RWPE2 (cell line): ENCODE measurements at regions not wholly inside any gene's neighbourhood (a gene's known extent, or its start where the extent isn't known, plus 50 kb on each side); places are given as distances from the start of the nearest gene placed in this dataset.
A peak's percentile ranks its signal among the peaks of the same experiment; 100 is the strongest.

Source experiments
- ATAC-seq: fragments of 200-7000 bp; cut with Tn5 transposase; 3 replicates; pipeline ENCODE4 v1.9.1; 2021; ENCODE audit warnings: low read depth
- DNase-seq: peaks from one replicate; pipeline ENCODE4 v3.0.0-alpha.2; 2020; ENCODE audit warnings: low spot score
- H3K27ac ChIP-seq: fragments of 450-650 bp; 2 replicates; pipeline ENCODE4 v1.5.1; 2017; ENCODE audit warnings: mild to moderate bottlenecking; ENCODE audit not compliant: poor library complexity, severe bottlenecking
- H3K27me3 ChIP-seq: fragments of 250-450 bp; sonication (Bioruptor Pico); 2 replicates; pipeline ENCODE4 v1.5.1; 2021; ENCODE audit warnings: mild to moderate bottlenecking, moderate library complexity; ENCODE audit not compliant: insufficient read depth, poor library complexity, severe bottlenecking
- H3K36me3 ChIP-seq: fragments of 250-450 bp; sonication (Bioruptor Pico); 2 replicates; pipeline ENCODE4 v1.5.1; 2020; ENCODE audit warnings: low read depth, mild to moderate bottlenecking, moderate library complexity
- H3K4me1 ChIP-seq: fragments of 250-450 bp; sonication (Bioruptor Pico); 2 replicates; pipeline ENCODE4 v1.5.1; 2021; ENCODE audit warnings: mild to moderate bottlenecking, moderate library complexity; ENCODE audit not compliant: insufficient read depth, poor library complexity, severe bottlenecking
- H3K4me3 ChIP-seq: fragments of 250-450 bp; sonication (Bioruptor Pico); 2 replicates; pipeline ENCODE4 v1.5.1; 2021; ENCODE audit warnings: mild to moderate bottlenecking, moderate library complexity; ENCODE audit not compliant: severe bottlenecking
- H3K9me3 ChIP-seq: fragments of 250-450 bp; sonication (Bioruptor Pico); 2 replicates; pipeline ENCODE4 v1.5.1; 2021; ENCODE audit warnings: mild to moderate bottlenecking, moderate library complexity; ENCODE audit not compliant: severe bottlenecking
- CTCF ChIP-seq: fragments of 450-650 bp; IDR thresholded peaks from one replicate; pipeline ENCODE4 v1.5.1; 2017; ENCODE audit warnings: mild to moderate bottlenecking, moderate library complexity; ENCODE audit not compliant: poor library complexity, severe bottlenecking

DNA sequence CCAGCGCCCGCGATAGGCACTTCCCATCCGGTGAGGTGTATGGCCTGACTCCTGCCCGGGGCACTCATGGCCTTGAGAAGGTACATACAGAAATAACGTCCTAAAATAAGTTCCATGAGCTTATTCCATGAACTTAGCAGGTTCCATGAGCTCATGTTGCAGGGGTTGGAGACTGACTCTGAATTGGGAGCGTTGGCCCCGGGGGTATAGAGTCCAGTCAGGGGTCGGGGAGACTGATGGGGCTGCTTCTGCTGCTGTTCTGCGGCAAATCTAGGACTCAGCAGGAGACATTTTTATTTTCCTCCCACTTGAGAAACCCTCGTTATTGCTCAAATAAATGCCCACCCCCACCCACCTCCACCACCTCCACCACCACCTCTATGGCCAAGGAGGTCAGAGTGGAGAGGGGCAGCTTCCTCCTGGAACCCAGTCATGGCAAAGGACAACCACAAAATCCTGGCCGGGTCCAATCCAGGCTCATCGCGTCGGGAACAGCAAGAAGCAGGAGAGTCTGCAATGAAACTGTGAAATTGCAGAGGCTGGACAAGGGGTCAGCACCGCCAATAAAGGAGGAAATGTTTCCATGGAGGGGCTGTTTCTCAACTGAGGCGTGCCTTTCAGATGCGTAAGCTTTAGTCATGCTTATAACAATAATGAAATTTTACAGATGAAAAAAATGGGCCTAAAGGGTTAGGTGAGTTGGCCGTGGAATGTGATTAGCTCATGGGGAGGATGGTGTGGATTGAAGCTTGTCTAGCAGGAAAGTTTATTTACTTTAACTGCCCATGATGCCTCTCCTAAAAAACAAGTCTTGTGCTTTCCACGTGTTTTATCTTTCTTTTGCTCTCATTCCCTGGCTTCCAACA lies 136.6 kb upstream of the ALKAL2 start:
- H3K27me3 ChIP-seq, result no peaks in the 10 kb centered on the region
- peaks cover 2% of the 10 kb centered on the region for H3K9me3 ChIP-seq
- ATAC-seq (peak; percentile 94), DNase-seq (no peak)
- no peak for TF ChIP-seq CTCF
- H3K27ac ChIP-seq, result peak overlapping the region; percentile 90
- H3K36me3 ChIP-seq, result no peaks in the 10 kb centered on the region
- peaks cover 14% of the 10 kb centered on the region for H3K4me1 ChIP-seq
- no peak overlapping the region for H3K4me3 ChIP-seq

- DNase-seq, result no peak
- ATAC-seq, result no peak
- H3K27me3 ChIP-seq, result no peaks in the 10 kb centered on the region
- no peak overlapping the region for H3K27ac ChIP-seq
- H3K36me3 ChIP-seq, result no peaks in the 10 kb centered on the region
- TF ChIP-seq CTCF, result no peak
- H3K4me3 ChIP-seq, result no peak overlapping the region
- peaks cover 2% of the 10 kb centered on the region for H3K9me3 ChIP-seq
- H3K4me1 ChIP-seq, result peaks cover 14% of the 10 kb centered on the region
Observed at GRCh38 chr2:423479-423878, 135.6 kb upstream of the ALKAL2 start.

GRCh38 chr2:422676-423435 lies 135.0 kb upstream of the ALKAL2 start:
- H3K36me3 ChIP-seq, result no peaks in the 10 kb centered on the region
- TF ChIP-seq CTCF, result no peak
- H3K4me3 ChIP-seq, result no peak overlapping the region
- ATAC-seq, result no peak
- no peaks in the 10 kb centered on the region for H3K27me3 ChIP-seq
- peaks cover 2% of the 10 kb centered on the region for H3K9me3 ChIP-seq
- peaks cover 14% of the 10 kb centered on the region for H3K4me1 ChIP-seq
- H3K27ac ChIP-seq, result no peak overlapping the region
- DNase-seq, result no peak

DNA sequence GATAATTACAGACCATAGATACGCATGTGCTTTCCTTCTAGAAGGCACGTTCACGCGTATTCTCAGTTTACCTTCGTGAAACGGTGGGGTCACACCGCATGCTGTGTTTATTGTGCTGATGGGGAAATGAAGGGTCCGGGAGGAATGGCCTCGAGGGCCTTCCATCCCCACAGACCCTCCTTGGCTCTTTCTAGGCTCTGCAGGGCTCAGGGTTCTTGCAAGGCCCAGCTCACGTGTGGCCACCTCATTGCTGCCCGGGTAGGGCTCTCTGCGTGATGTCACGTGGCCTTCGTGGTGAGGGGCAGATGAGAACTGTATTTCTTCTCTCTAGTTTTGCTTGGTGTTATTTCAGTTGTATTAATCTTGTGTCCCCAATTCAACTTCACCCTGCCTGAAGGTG lies 133.5 kb upstream of the ALKAL2 start:
- no peaks in the 10 kb centered on the region for H3K27me3 ChIP-seq
- TF ChIP-seq CTCF, result no peak
- no peak overlapping the region for H3K27ac ChIP-seq
- peaks cover 2% of the 10 kb centered on the region for H3K9me3 ChIP-seq
- H3K4me3 ChIP-seq, result no peak overlapping the region
- ATAC-seq, result no peak
- no peaks in the 10 kb centered on the region for H3K36me3 ChIP-seq
- peaks cover 14% of the 10 kb centered on the region for H3K4me1 ChIP-seq
- DNase-seq, result no peak
